Caco-2 (cell line): ENCODE measurements at regions not wholly inside any gene's neighbourhood (a gene's known extent, or its start where the extent isn't known, plus 50 kb on each side); places are given as distances from the start of the nearest gene placed in this dataset.

Experiments used
- BruUV-seq: library from RNA; stranded (reverse); fragments of 400-500 nt; replicated peaks from 2 replicates; lab custom pipeline; 2021; lab: Mats Ljungman, UMichigan
- CTCF ChIA-PET: fragments of 300-600 bp; sonication (Branson Sonifier 250); formaldehyde crosslinking; loops from one replicate; lab custom pipeline; 2022; ENCODE audit warnings: antibody characterized with exemption; lab: Charles Lee
- POLR2A ChIA-PET: fragments of 300-600 bp; sonication (Branson Sonifier 250); formaldehyde crosslinking; loops from one replicate; lab custom pipeline; 2022; ENCODE audit warnings: antibody characterized with exemption; lab: Charles Lee
- DNase-seq, 2 experiments: peaks; one replicate each; pipeline versions ENCODE4 v3.0.0 to v3.0.0-alpha.2; 2020 to 2022
- H3K27me3 ChIP-seq: replicated peaks from 2 replicates; pipeline ENCODE4 v1.6.0; 2011; ENCODE audit warnings: low read length; ENCODE audit not compliant: control insufficient read depth, insufficient read depth
- H3K36me3 ChIP-seq: 2 replicates; pipeline ENCODE4 v1.5.1; 2011; ENCODE audit warnings: low read length; ENCODE audit not compliant: control insufficient read depth, insufficient read depth
- H3K4me1 ChIP-seq: fragments of 250-450 bp; sonication (Bioruptor Pico); 2 replicates; pipeline ENCODE4 v1.5.1; 2020; ENCODE audit warnings: mild to moderate bottlenecking
- H3K4me3 ChIP-seq: 2 replicates; pipeline ENCODE4 v1.5.1; 2011; ENCODE audit warnings: low read depth, mild to moderate bottlenecking, control low read depth, low read length
- H3K9me3 ChIP-seq: fragments of 250-450 bp; sonication (Bioruptor Pico); 2 replicates; pipeline ENCODE4 v1.5.1; 2020; ENCODE audit warnings: mild to moderate bottlenecking, moderate library complexity
- H3K27ac Mint-ChIP-seq: one replicate; pipeline ENCODE4 v1.8.0; 2022; ENCODE audit warnings: mixed read lengths; ENCODE audit not compliant: unreplicated experiment
- H3K27me3 Mint-ChIP-seq: one replicate; pipeline ENCODE4 v1.8.0; 2022; ENCODE audit warnings: mixed read lengths; ENCODE audit not compliant: insufficient read depth, unreplicated experiment
- H3K36me3 Mint-ChIP-seq: one replicate; pipeline ENCODE4 v1.8.0; 2022; ENCODE audit warnings: mild to moderate bottlenecking, mixed read lengths; ENCODE audit not compliant: insufficient read depth, unreplicated experiment
- H3K4me1 Mint-ChIP-seq: one replicate; pipeline ENCODE4 v1.8.0; 2022; ENCODE audit warnings: low read depth, mixed read lengths; ENCODE audit not compliant: unreplicated experiment
- H3K4me3 Mint-ChIP-seq: one replicate; pipeline ENCODE4 v1.8.0; 2022; ENCODE audit warnings: mild to moderate bottlenecking, moderate library complexity, mixed read lengths; ENCODE audit not compliant: unreplicated experiment
- H3K9me3 Mint-ChIP-seq: one replicate; pipeline ENCODE4 v1.8.0; 2022; ENCODE audit warnings: mixed read lengths; ENCODE audit not compliant: unreplicated experiment
- intact Hi-C: fragments of 100-400 bp; cut with micrococcal nuclease; formaldehyde crosslinking; loops from one replicate; pipeline ENCODE4 v1.10.0; 2022; ENCODE audit not compliant: unreplicated experiment
- TF ChIP-seq, protein P1 (sequence below), 2 experiments: fragments of 200-600 bp in 1 of 2; IDR thresholded peaks; 1 replicate in 1 of 2; 2 replicates in 1 of 2; pipeline versions ENCODE4 v1.5.1 to v1.8.0; 2011 to 2022; ENCODE audit warnings: antibody characterized with exemption in 1 of 2, control low read depth in 1 of 2, inconsistent platforms in 1 of 2, low read depth in 1 of 2, low read length in 1 of 2, mild to moderate bottlenecking in 1 of 2, moderate library complexity in 1 of 2; ENCODE audit not compliant: insufficient read depth in 1 of 2, severe bottlenecking in 1 of 2, unreplicated experiment in 1 of 2

DNA sequence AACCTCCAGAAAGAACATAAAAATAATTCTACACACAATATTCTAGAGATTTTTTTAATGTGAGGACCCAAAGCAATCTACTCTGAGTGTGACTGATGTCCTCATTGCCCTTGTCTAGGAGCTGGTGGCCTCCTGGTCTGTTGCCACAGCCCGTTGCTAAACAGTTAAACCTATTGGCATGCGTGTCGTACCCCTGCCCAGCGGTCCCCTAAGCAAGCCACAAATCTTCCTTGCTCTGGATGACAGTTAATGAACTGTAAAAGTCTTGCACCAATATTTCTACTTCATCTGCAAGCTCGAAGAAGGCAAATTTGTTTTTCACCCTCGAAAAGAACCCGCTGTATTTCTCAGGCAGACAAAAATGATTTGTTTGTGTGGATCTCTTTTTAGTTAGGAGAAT lies 489.1 kb upstream of the MEX3C start:
- no peaks in the 10 kb centered on the region for H3K4me1 Mint-ChIP-seq
- no peak for DNase-seq
- H3K27ac Mint-ChIP-seq = no peak overlapping the region
- no peak overlapping the region for H3K4me3 Mint-ChIP-seq
- no peaks in the 10 kb centered on the region for H3K4me1 ChIP-seq
- H3K27me3 ChIP-seq = no peaks in the 10 kb centered on the region
- intact Hi-C loops = no loop called here
- H3K9me3 ChIP-seq = no peaks in the 10 kb centered on the region
- no peaks in the 10 kb centered on the region for H3K27me3 Mint-ChIP-seq
- TF ChIP-seq, protein P1, sequence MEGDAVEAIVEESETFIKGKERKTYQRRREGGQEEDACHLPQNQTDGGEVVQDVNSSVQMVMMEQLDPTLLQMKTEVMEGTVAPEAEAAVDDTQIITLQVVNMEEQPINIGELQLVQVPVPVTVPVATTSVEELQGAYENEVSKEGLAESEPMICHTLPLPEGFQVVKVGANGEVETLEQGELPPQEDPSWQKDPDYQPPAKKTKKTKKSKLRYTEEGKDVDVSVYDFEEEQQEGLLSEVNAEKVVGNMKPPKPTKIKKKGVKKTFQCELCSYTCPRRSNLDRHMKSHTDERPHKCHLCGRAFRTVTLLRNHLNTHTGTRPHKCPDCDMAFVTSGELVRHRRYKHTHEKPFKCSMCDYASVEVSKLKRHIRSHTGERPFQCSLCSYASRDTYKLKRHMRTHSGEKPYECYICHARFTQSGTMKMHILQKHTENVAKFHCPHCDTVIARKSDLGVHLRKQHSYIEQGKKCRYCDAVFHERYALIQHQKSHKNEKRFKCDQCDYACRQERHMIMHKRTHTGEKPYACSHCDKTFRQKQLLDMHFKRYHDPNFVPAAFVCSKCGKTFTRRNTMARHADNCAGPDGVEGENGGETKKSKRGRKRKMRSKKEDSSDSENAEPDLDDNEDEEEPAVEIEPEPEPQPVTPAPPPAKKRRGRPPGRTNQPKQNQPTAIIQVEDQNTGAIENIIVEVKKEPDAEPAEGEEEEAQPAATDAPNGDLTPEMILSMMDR (IDR thresholded peaks at IDR 0.05; ENCODE audit: insufficient read depth in 1 of 2, low read depth in 1 of 2, low read length in 1 of 2, severe bottlenecking in 1 of 2, unreplicated experiment in 1 of 2) = no peak
- H3K4me3 ChIP-seq = no peak overlapping the region
- ChIA-PET POLR2A (no interaction called here), CTCF (no interaction called here)
- H3K9me3 Mint-ChIP-seq = no peaks in the 10 kb centered on the region
- H3K36me3 ChIP-seq = no peaks in the 10 kb centered on the region
- no peaks in the 10 kb centered on the region for H3K36me3 Mint-ChIP-seq
- BruUV-seq = no TSS peak

DNA sequence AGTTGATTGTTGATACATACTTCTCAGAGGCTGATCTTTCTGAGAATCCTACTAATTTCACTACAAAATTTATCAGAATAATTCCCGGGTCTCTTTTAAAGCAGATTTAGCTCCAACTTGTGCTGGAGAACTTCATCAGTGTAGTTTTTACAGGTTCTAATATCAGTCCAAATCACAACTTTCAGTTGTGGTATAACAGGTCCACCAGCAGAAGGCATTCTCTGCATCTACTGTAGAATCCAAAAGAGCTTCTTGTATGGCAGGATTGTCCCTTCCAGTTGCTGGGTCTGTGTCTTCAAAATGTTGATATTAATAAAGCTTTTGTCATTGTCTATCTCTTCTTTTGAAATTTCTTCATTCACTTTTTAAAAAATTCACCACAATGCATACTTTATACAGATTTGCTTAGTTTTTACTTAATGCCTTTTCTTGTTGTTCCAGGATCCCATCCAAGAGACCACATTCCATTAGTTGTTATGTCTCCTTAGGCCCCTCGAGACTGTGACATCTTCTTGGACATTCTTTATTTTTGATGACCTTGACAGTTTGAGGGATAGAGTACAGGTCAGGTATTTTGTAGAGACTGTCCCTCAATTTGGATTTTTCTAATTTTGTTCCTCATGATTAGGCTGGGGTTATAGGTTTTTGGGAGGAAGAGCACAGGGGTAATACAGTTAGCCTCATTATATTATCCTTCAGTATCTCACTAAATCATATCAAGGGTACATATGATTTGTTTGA lies 490.5 kb upstream of the MEX3C start:
- DNase-seq = no peak
- Histone ChIP-seq H3K27me3 (no peaks in the 10 kb centered on the region), H3K36me3 (no peaks in the 10 kb centered on the region), H3K4me1 (no peaks in the 10 kb centered on the region), H3K4me3 (no peak overlapping the region), H3K9me3 (no peaks in the 10 kb centered on the region)
- no TSS peak for BruUV-seq
- Mint-ChIP-seq H3K27ac (no peak overlapping the region), H3K9me3 (no peaks in the 10 kb centered on the region), H3K36me3 (no peaks in the 10 kb centered on the region), H3K4me3 (no peak overlapping the region), H3K27me3 (no peaks in the 10 kb centered on the region), H3K4me1 (no peaks in the 10 kb centered on the region)
- POLR2A ChIA-PET = no interaction called here
- intact Hi-C loops = no loop called here
- CTCF ChIA-PET = no interaction called here
- TF ChIP-seq, protein P1 (IDR thresholded peaks at IDR 0.05; ENCODE audit: insufficient read depth in 1 of 2, low read depth in 1 of 2, low read length in 1 of 2, severe bottlenecking in 1 of 2, unreplicated experiment in 1 of 2) = no peak

DNA sequence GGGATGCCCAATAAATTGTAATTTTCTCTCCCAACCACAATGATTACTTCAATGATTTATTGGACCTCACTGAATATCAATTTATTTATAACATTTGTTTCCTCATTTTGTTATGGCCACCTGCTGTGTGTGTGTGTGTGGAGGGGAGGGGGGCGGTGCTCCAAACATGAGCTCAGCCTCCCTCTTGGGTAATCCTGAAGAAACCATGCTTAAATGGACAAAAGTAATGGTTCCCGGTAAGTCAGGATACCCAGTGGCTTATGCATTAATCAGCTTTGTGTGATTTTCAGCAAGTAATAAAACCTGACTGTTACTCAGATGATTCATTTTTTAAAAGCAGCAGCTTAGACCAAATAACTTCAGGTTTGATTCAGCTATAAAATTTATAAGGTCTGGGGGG lies 495.1 kb upstream of the MEX3C start:
- Histone ChIP-seq H3K9me3 (no peaks in the 10 kb centered on the region), H3K36me3 (no peaks in the 10 kb centered on the region), H3K4me1 (no peaks in the 10 kb centered on the region), H3K4me3 (no peak overlapping the region), H3K27me3 (no peaks in the 10 kb centered on the region)
- intact Hi-C loops = no loop called here
- Mint-ChIP-seq H3K9me3 (no peaks in the 10 kb centered on the region), H3K4me3 (no peak overlapping the region), H3K27me3 (no peaks in the 10 kb centered on the region), H3K4me1 (no peaks in the 10 kb centered on the region), H3K36me3 (no peaks in the 10 kb centered on the region), H3K27ac (no peak overlapping the region)
- no TSS peak for BruUV-seq
- no peak for DNase-seq
- TF ChIP-seq, protein P1 (IDR thresholded peaks at IDR 0.05; ENCODE audit: insufficient read depth in 1 of 2, low read depth in 1 of 2, low read length in 1 of 2, severe bottlenecking in 1 of 2, unreplicated experiment in 1 of 2) = no peak
- CTCF ChIA-PET = no interaction called here
- POLR2A ChIA-PET = no interaction called here
